Epidermal melanocyte (primary cell): ENCODE measurements at regions not wholly inside any gene's neighbourhood (a gene's known extent, or its start where the extent isn't known, plus 50 kb on each side); places are given as distances from the start of the nearest gene placed in this dataset.
"Not testable (repeated sequence)": the region's sequence is repeated elsewhere in the genome, so short reads cannot be mapped to it uniquely, and the experiment has no call there.

Experiments used
- DNase-seq: peaks from one replicate; pipeline ENCODE4 v3.0.0; 2011; ENCODE audit warnings: low spot score; ENCODE audit not compliant: insufficient read length

- no peak for DNase-seq
These were observed 540.9 kb upstream of the MAN1A1 start for GRCh38 chr6:119890470-119890869.

- DNase-seq = no peak
These were observed 538.1 kb upstream of the MAN1A1 start for GRCh38 chr6:119887666-119888065.

- DNase-seq = no peak
These were observed 531.9 kb upstream of the MAN1A1 start for GRCh38 chr6:119881416-119881815.

GRCh38 chr6:119880840-119881239 is 531.3 kb upstream of the MAN1A1 start:
- DNase-seq = no peak

GRCh38 chr6:119879731-119880130 is 530.2 kb upstream of the MAN1A1 start:
- DNase-seq = no peak

- DNase-seq = no peak
These were observed 524.8 kb upstream of the MAN1A1 start for GRCh38 chr6:119874381-119874780.

- no peak for DNase-seq
These were observed 523.5 kb upstream of the MAN1A1 start for GRCh38 chr6:119873107-119873506.

GRCh38 chr6:119871520-119871919 is 522.0 kb upstream of the MAN1A1 start:
- no peak for DNase-seq

GRCh38 chr6:119865466-119866350 is 516.1 kb upstream of the MAN1A1 start:
- DNase-seq = no peak

GRCh38 chr6:119862719-119863118 is 513.2 kb upstream of the MAN1A1 start:
- DNase-seq = no peak

GRCh38 chr6:119858901-119859300 is 509.3 kb upstream of the MAN1A1 start:
- no peak for DNase-seq

GRCh38 chr6:119856136-119856535 is 506.6 kb upstream of the MAN1A1 start:
- DNase-seq = no peak

- DNase-seq = no peak
These were observed 499.1 kb upstream of the MAN1A1 start for GRCh38 chr6:119848696-119849095.

- no peak for DNase-seq
These were observed 495.6 kb upstream of the MAN1A1 start for GRCh38 chr6:119845161-119845560.

GRCh38 chr6:119844387-119844786 is 494.8 kb upstream of the MAN1A1 start:
- DNase-seq = no peak

- no peak for DNase-seq
These were observed 492.6 kb upstream of the MAN1A1 start for GRCh38 chr6:119842191-119842590.

GRCh38 chr6:119838043-119838442 is 488.5 kb upstream of the MAN1A1 start:
- no peak for DNase-seq

GRCh38 chr6:119834418-119834817 is 484.9 kb upstream of the MAN1A1 start:
- DNase-seq = no peak

GRCh38 chr6:119832411-119832810 is 482.9 kb upstream of the MAN1A1 start:
- no peak for DNase-seq

- no peak for DNase-seq
These were observed 481.1 kb upstream of the MAN1A1 start for GRCh38 chr6:119830494-119831295.

- no peak for DNase-seq
These were observed 480.5 kb upstream of the MAN1A1 start for GRCh38 chr6:119830069-119830468.

- not testable (repeated sequence) for DNase-seq
These were observed 479.9 kb upstream of the MAN1A1 start for GRCh38 chr6:119829499-119829898.
